ENCODE measurements at regions not wholly inside any gene's neighbourhood (a gene's known extent, or its start where the extent isn't known, plus 50 kb on each side); places are given as distances from the start of the nearest gene placed in this dataset.
"Not testable (repeated sequence)": the region's sequence is repeated elsewhere in the genome, so short reads cannot be mapped to it uniquely, and the experiment has no call there.

GRCh38 chr16:88128556-88128955 lies 177.3 kb downstream of the BANP start:
- no peak for DNase-seq

- not testable (repeated sequence) for DNase-seq
These were observed 177.9 kb downstream of the BANP start for GRCh38 chr16:88129133-88129532.

- no peak for DNase-seq
These were observed 178.8 kb downstream of the BANP start for GRCh38 chr16:88130016-88130415.

GRCh38 chr16:88130681-88131080 lies 179.4 kb downstream of the BANP start:
- DNase-seq, result no peak

GRCh38 chr16:88131256-88131655 lies 180.0 kb downstream of the BANP start:
- DNase-seq, result no peak

GRCh38 chr16:88131966-88132365 lies 180.7 kb downstream of the BANP start:
- no peak for DNase-seq

GRCh38 chr16:88132836-88133506 lies 181.7 kb downstream of the BANP start:
- no peak for DNase-seq

- no peak for DNase-seq
These were observed 182.2 kb downstream of the BANP start for GRCh38 chr16:88133507-88133843.

- not testable (repeated sequence) for DNase-seq
These were observed 183.1 kb downstream of the BANP start for GRCh38 chr16:88134172-88134898.

- DNase-seq, result not testable (repeated sequence)
These were observed 183.9 kb downstream of the BANP start for GRCh38 chr16:88134899-88135682.

- not testable (repeated sequence) for DNase-seq
These were observed 185.0 kb downstream of the BANP start for GRCh38 chr16:88136211-88136713.

- not testable (repeated sequence) for DNase-seq
These were observed 185.7 kb downstream of the BANP start for GRCh38 chr16:88136939-88137338.

- not testable (repeated sequence) for DNase-seq
These were observed 187.9 kb downstream of the BANP start for GRCh38 chr16:88139141-88139540.

GRCh38 chr16:88140195-88140594 lies 189.0 kb downstream of the BANP start:
- not testable (repeated sequence) for DNase-seq

GRCh38 chr16:88141580-88141979 lies 190.3 kb downstream of the BANP start:
- DNase-seq, result no peak

GRCh38 chr16:88142056-88142935 lies 191.1 kb downstream of the BANP start:
- DNase-seq, result not testable (repeated sequence)

- DNase-seq, result not testable (repeated sequence)
These were observed 192.1 kb downstream of the BANP start for GRCh38 chr16:88143122-88144027.

GRCh38 chr16:88144028-88144511 lies 192.8 kb downstream of the BANP start:
- no peak for DNase-seq

GRCh38 chr16:88145376-88145775 lies 194.1 kb downstream of the BANP start:
- DNase-seq, result not testable (repeated sequence)

- DNase-seq, result not testable (repeated sequence)
These were observed 194.7 kb downstream of the BANP start for GRCh38 chr16:88145824-88146405.
